ENCODE measurements at regions not wholly inside any gene's neighbourhood (a gene's known extent, or its start where the extent isn't known, plus 50 kb on each side); places are given as distances from the start of the nearest gene placed in this dataset.

DNA sequence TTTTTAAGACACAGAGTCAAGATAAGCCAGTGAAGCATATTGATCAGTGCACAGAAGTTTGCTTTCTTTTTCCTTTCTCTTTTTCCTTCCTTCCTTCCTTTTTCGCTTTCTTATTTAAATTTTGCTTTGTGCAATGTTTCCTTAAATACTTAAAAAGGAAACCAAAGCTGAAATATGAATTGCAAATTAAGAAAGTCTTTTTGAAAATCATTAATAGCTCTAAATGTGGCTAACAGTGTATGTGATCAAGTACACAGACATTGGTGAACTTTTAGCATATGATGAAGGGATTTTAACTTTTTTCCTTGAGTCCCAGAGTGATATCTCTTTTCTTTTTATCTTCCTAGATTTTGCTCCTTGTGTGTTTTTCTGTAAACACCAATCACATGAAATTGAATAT, 1356.9 kb upstream of the PRR20A start:
- Histone ChIP-seq H3K27me3 (ENCODE audit: insufficient read depth, low read depth, severe bottlenecking) (no peaks in the 10 kb centered on the region), H3K36me3 (no peaks in the 10 kb centered on the region), H3K27ac (no peak overlapping the region), H3K9me3 (ENCODE audit: severe bottlenecking) (no peaks in the 10 kb centered on the region), H3K4me3 (ENCODE audit: low read depth, low read length) (no peak overlapping the region)
- TF ChIP-seq, protein P1, sequence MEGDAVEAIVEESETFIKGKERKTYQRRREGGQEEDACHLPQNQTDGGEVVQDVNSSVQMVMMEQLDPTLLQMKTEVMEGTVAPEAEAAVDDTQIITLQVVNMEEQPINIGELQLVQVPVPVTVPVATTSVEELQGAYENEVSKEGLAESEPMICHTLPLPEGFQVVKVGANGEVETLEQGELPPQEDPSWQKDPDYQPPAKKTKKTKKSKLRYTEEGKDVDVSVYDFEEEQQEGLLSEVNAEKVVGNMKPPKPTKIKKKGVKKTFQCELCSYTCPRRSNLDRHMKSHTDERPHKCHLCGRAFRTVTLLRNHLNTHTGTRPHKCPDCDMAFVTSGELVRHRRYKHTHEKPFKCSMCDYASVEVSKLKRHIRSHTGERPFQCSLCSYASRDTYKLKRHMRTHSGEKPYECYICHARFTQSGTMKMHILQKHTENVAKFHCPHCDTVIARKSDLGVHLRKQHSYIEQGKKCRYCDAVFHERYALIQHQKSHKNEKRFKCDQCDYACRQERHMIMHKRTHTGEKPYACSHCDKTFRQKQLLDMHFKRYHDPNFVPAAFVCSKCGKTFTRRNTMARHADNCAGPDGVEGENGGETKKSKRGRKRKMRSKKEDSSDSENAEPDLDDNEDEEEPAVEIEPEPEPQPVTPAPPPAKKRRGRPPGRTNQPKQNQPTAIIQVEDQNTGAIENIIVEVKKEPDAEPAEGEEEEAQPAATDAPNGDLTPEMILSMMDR (IDR thresholded peaks at IDR 0.05; ENCODE audit: low read depth, low read length) = no peak
- no peak for DNase-seq

DNA sequence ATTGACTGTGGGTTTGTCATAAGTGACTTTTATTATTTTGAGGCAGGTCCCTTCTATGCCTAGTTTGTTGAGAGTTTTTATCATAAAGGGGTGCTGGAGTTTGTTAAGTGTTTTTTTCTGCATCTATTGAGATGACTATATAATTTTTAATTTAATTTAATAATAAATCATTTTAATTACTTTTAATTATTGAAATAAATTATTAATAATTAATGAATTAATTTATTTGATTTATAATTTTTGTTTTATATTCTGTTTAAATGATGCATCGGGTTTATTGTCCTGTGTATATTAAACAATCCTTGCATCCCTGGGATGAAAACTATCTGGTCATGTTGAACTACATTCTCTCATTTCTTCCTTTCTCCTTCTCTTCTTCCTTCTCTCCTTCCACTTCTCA, 1352.2 kb upstream of the PRR20A start:
- Histone ChIP-seq H3K9me3 (ENCODE audit: severe bottlenecking) (no peaks in the 10 kb centered on the region), H3K4me3 (ENCODE audit: low read depth, low read length) (no peak overlapping the region), H3K36me3 (no peaks in the 10 kb centered on the region), H3K27ac (no peak overlapping the region), H3K27me3 (ENCODE audit: insufficient read depth, low read depth, severe bottlenecking) (no peaks in the 10 kb centered on the region)
- no peak for DNase-seq
- TF ChIP-seq, protein P1 (IDR thresholded peaks at IDR 0.05; ENCODE audit: low read depth, low read length) = no peak

DNA sequence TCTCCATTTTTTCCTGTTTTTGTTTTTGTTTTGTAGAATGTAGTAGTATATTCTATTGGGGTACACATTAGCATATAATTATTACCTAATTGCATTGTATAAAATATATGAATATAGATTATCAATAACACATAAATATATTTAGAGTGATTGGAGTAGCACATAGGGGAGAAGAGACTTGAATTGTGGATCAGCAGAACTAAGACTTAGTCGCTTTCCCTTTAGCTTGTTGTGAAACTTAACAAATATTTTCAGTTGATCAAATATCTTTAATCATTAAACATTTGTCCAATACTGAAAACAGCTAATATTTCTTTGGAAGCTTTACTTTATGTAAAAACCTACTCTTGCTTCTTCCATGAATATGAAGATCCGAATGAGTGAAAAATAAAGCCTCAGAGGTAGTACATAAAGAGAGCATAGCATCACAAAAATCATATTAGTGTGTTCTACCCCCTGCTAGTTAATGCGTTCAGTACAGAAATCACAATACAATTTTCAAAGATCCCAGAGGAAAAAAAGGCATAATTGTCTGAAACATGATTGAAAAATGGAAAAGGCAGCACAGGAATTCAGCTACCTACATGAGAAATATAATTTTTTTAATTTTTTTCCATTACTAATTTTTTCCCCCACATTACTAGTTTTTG, 1348.0 kb upstream of the PRR20A start:
- Histone ChIP-seq H3K27me3 (ENCODE audit: insufficient read depth, low read depth, severe bottlenecking) (no peaks in the 10 kb centered on the region), H3K27ac (no peak overlapping the region), H3K9me3 (ENCODE audit: severe bottlenecking) (no peaks in the 10 kb centered on the region), H3K36me3 (no peaks in the 10 kb centered on the region), H3K4me3 (ENCODE audit: low read depth, low read length) (no peak overlapping the region)
- TF ChIP-seq, protein P1 (IDR thresholded peaks at IDR 0.05; ENCODE audit: low read depth, low read length) = no peak
- DNase-seq = no peak

DNA sequence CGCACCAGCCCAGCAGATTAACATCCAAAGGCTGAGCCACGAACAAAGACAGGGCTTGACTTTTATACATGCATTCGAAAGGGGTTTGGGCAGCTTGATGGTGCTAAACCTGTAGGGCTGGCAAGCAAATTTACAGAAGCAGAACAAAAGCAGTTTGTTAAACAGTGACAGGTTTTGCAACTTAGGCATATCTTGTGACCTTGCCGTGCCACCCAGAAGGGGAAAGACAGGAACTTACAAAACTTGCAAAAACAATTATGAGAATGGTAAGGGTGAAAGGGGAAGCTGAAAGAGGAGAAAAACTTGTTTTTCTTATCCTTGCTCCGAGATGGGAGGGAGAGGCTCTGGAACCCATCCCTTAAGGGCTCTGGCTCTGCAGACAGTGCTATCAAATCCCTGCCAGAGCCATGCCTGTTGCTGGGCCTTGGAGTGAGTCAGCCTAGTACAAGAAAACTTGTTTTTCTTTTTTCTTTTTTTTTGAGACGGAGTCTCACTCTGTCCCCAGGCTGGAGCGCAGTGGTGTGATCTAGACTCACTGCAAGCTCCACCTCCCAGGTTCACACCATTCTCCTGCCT, 1325.2 kb upstream of the PRR20A start:
- no peak overlapping the region for H3K4me3 ChIP-seq (ENCODE audit: low read depth, low read length)
- H3K36me3 ChIP-seq = no peaks in the 10 kb centered on the region
- no peaks in the 10 kb centered on the region for H3K27me3 ChIP-seq (ENCODE audit: insufficient read depth, low read depth, severe bottlenecking)
- H3K9me3 ChIP-seq (ENCODE audit: severe bottlenecking) = no peaks in the 10 kb centered on the region
- TF ChIP-seq, protein P1 (IDR thresholded peaks at IDR 0.05; ENCODE audit: low read depth, low read length) = no peak
- no peak overlapping the region for H3K27ac ChIP-seq
- no peak for DNase-seq

DNA sequence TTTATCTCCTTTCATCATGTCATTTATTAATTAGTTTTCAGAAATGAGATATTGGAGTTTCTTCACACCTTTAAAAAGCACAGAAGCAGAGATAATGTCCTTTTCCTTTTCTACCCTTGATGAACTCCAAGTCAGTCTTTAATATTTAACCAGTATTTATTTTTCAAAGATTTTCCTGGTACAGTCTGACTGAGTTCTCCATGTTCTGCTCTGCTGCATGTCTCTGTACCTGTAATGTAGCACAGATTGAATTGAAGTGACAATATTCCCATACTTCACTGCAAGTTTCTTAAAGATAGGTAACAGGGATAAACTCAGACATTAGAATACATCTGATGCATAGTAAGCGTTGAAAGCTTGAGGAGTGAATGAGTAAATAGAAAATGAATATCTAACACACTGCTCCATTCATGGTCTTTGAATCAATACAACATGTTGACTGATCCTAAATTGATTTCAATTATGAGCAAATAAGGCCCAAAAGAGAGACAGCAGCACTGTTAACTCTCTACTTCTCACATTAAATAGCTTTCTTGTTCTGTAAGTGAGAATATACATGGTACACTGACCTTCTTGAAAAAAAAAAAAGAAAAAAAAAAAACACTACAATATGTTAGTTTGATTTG, 1323.6 kb upstream of the PRR20A start:
- Histone ChIP-seq H3K27ac (no peak overlapping the region), H3K36me3 (no peaks in the 10 kb centered on the region), H3K27me3 (ENCODE audit: insufficient read depth, low read depth, severe bottlenecking) (no peaks in the 10 kb centered on the region), H3K4me3 (ENCODE audit: low read depth, low read length) (no peak overlapping the region), H3K9me3 (ENCODE audit: severe bottlenecking) (no peaks in the 10 kb centered on the region)
- DNase-seq = no peak
- TF ChIP-seq, protein P1 (IDR thresholded peaks at IDR 0.05; ENCODE audit: low read depth, low read length) = no peak
